Stimulated activated CD8-positive, alpha-beta memory T cell treated with anti-CD3 and anti-CD28 coated beads, Interleukin-4, amount 100 ng/mL, for 24 hours (primary cell): ENCODE measurements at regions not wholly inside any gene's neighbourhood (a gene's known extent, or its start where the extent isn't known, plus 50 kb on each side); places are given as distances from the start of the nearest gene placed in this dataset.

Experiments used
- DNase-seq: peaks from one replicate; pipeline ENCODE4 v3.0.0-alpha.2; 2020; ENCODE audit warnings: low read depth

DNA sequence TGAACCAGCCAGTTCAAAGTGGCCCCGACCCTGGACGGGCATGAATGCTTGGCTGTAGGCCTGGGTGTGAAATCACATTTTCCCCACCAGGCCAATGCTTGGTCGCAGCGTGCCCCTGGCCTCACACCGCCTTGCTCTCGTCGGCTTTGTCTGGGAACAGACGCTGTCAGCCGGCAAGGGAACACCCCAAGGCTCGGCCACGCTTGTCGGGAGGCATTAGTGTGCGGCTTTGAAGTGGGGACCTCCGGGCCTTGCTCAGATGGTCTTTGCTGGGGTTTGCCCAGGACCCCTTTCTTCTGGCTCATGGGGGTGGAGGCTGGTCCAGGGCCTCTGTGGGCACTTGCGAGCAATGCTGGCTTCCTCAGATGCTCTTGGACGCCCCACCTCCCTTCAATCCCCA is 79.1 kb downstream of the INHBB start:
- no peak for DNase-seq

DNA sequence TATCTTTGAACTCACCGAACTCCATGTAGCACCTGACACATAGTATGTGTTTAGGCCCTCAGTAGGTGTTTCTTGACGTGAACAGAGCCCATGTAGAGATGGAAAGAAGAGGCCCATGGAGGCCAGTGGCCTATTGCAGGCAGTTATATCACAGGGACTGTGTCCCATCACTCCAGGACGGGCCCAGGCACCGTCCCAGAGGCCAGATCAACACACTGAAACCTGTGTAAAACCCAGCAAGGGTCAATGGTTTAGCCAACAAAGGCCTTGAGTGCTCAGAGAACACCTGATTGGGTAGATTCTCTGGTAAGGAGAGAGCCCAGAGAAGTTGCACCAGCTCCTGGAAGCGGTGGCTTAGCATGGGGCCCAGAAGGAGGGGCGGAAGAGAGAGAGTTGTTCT is 82.8 kb downstream of the INHBB start:
- DNase-seq = no peak

DNA sequence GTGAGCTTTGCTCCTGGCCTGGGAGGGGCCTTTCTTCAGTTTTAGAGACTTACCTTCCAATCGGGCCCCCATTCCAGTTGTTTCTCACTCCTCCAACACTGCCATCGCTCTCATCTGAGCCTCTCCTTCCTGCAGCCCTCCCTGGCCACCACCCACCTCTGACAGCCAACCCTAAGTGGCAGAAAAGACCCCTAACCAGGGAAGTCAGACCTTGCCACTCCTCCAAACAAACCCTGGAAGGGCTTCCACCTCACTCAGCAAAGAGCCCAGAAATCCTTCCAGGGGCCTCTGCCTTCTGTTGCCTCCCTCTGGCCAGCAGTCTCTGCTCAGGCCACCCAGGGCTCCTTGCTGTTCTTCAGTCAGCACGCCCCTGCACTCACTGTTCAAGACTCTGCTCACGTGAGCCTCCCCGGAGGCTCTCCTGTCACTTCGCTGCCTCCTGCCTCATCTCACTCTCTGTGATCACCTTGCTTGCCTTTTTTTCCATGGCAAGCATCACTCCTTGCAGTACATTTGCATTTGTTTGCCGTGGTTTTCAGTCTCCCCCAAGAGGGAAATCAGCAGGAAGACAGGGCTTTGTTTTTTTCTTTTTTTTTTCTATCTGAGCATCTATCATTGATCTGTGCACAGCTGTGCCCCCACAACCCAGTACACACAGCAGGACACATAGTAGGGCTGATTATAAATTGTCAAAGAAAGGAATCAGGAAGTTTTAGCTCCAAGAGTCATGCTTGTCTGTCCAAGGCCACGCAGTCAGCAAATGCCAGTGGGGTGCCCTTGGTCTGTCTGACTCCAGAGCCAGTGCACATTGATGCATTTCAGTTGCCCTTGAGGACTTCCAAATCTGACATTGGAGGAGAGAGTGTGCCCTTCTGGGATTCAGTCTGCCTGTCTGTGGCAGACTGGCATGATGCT is 83.9 kb downstream of the INHBB start:
- no peak for DNase-seq

DNA sequence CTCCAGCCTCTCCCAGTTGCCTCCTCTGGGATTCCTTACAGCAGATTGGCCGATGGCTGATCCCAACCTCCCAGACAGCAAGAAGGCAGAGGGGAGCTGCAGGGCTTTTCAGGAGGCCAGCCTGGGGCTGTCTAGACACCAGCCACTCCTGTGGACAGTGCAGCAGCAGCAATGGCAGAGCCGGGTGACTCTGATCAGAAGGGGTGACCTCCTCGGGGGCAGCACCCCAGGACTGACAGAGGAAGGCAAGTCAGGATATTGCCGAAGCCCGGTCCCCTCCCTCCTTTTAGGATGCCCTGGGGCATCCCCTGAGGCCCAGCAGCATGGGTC is 84.5 kb downstream of the INHBB start:
- no peak for DNase-seq

DNA sequence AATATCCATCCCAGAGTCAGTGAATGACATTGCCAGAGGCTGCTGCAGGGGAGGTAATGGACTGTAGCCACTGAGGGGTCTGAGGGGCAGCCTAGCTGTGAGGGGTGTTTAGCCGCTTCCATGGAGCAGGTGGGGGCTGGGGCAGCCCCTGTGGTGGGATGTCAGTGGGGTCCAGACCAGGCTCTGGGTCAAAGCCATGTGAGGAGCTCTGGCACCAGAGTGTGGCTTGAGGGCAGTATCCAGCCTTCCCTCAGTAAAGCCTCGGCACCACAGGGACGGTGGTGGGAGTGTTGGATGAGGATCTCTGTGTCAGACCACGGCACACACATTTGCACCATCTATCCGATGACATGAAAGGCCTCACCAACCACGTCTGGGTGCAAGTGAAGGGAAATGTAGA is 85.0 kb downstream of the INHBB start:
- no peak for DNase-seq

DNA sequence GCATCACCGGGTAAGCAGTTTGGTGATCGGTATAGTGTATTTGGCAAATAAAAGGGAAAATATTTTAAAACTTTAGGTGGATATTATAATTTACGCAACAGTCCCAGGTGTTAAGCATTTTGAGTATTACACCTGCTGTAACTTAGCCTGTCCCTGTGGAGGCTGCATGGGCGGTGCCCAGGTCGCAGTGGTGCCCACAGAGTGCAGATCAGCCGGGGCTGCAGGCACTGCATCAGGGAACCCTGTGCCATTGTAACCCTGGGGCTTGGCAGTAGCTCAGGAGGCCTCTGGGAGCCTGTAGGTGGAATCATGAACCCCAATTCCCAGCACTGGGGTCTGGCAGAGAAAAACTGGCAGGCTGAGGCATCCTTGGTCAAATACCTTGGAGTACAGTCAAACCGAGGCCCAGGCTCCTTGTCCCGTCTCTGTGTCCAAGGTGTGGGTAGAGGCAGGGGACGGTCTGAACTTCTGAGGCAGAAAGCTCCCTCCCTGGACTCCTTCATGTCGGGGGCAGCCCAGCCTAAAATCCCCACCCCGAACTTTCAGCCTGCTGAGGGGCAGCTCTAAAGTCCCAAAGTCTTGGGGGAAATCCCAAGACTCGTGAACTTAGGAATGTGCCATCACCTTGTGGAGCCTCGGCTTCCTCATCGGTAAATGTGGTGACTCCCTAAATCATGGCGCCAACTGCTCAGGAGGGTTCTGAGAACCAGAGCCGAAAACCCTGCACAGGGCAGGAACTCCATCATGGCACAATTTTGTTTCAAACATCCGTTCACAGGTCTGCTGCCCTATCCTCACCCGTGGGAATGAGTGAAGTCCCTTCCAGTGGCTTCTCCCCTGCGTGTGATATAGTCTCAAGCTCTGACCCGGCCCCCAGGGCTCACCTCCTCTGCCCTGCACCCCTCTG is 85.7 kb downstream of the INHBB start:
- DNase-seq = no peak

DNA sequence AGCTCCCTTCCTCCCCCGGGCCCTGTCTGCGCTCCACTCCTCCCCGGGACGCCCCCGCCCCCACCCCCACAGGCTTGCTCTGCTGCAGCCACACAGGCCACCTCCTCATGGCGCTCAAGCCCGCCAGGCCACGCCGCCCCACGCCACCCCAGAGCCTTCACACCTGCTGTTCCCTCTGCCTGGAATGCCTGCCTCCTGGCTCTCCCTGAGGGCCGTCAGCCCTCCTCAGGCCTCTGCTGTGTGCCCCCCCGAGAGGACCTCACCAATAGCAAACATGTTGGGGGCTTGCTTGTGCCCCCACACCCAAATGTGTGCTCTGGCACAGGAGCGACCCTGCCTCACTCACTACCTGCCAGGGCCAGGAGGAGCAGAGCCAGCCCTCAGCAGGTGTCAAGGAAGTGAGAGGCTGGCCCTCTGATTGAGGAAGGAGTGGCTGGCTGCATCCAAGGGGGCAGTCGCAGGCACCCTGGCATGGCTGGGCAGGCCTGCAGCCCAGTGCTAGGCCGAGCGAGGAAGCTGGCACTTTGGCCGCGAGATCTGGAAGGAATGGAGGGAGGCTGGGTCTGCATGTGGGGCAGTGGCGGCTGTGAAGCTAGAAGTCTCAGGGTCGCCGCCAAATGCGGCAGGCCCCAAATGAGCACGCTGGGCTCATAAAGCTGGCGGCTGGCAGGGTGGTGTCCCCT is 86.5 kb downstream of the INHBB start:
- no peak for DNase-seq

DNA sequence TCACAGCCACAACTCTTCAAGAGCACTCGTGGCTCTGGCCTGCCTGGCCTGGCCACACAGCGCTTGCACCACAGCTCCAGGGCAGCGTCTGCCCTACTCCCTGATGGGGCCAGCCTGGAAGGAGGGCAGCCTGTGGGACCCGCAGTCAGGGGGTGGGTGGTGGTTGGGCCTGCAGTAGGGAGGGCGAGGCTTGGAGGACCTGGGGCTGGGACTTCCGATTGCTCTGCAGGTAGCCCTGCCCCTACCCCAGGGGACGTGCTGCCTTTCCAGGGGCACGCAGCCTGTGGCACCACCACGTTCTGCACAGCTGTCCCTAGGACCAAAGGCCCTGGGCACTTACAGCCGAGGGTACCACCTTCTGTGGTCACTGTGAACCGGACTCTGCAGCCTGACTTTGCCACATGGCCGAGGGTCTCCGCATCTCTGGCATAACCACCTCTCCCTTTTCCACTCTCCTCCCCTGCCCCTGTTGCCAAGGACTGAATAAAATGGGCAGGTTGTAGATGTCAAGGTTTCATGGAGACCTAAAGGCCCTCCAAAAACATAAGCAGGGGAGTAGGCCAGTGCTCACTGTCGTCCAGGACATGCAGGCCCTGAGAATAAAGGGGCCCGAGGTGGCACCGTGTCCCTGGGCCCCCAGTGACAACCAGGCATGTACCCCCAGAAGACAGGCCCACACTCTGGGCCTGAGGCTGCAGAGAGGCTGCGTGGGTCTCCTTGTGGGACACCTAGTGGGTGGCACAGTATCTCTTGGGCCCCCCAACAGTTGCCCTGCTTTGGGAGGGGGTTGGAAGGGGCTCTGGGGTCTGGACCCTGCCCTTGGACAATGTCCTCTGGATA is 87.3 kb downstream of the INHBB start:
- no peak for DNase-seq

DNA sequence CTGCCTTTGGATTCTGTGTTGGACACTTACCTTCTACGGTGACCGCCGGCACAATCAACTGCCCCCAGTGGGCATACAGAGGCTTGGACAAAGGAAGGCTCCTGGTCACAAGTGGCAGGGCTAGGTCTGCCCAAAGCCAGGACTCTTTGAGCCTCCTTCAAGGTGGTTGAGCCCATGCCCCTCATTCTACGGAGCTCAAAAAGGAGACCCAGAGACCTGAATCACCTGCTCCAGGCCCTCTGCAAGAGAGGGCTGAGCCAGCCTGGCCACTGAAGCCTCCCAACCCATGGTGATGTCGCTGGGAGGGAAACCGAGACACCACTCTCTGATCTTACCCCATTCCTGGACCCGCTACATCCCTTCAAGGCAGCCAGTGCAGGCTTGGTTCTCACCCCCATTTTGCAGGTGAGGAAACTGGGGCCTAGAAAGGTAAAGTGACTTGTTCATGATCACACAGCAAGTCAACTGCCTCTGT is 87.9 kb downstream of the INHBB start:
- no peak for DNase-seq

DNA sequence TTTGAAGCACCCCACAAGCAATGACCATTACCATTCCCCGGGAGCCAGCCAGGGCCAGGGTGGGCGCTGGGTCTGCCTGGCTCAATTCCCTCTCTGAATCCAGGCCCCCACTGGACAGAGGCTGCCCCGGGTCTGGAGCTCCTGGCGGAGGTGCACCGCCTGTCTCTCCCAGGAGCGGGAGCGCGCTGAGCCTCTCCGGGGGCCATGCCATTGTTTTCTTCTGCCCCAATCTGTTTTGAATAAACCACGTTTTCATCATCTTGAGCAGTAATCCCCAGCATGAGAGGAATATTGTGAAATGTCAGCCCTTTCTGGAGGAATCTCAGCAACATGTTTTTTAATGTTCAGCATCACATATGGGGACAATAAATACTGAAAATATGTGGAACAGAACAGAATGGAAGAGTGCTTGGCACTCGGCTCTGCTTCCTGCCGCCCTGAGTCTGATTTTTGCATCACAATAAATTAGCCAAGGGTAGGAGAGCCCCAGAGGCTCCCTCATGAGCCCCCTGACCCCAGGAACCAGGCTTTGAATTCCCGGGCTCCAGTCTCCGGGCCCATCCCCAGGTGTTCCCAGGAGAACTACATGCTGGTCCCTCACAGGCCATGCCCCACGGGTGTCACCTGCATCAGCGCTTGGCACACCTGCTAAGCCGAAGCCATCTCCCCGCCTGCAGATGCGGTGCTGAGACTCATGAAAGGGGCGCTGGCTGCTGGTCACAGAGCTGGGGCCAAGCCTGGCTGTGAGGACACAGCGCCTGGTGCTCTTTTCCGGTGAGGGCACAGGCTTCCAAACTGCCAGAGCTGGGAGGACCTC is 88.8 kb downstream of the INHBB start:
- DNase-seq = no peak

DNA sequence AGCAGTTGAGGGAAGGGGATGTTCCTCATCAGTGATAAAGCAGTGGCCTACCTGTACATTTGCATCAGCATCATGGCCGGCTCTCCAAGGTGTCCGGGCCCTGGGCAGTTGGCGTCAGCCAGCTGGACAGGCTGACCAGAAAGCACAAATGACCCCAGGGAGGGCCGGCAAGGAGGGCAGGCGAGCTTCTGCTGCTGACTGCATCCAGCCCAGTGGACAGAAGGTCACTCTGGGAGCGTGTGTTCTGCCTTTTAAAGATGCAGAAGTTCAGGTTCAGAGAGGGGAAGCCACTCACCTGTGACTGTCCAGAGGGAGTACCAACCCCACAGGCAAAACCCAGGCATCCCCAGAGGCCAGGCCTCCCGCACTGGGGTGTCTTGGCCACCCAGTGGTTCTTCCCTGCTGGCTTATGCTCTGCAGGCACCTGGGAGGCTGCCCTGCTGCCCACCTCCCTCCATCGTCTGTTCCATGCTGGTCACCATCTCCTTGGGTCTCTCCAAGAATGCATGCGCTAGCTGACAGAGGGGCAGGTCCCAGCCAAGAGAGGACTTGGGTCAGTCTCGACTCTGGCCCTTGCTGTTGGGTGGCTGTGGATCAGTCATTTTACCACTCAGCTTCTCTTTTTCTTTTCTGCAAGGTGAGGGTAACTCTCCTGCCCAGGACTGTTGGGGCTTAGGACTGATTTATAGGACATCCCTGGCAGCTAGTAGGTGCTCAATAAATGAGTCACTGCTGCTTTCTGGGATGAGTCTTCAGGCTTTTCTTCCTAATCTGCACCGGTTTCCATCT is 89.9 kb downstream of the INHBB start:
- DNase-seq = no peak

DNA sequence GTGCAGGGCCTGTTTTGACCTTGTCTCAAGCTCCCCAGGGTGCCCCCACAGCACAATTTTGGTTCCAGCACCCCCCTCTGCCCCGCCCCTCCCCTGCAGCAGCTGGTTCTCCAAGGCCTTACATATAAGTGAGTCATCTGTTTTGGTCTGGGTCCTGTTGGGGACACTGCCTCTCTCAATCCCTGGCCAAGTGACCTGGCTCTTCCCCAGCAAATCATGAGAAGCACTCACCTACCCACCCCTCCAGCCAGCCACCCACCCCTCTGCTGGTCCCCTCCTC is 90.5 kb downstream of the INHBB start:
- DNase-seq = no peak

DNA sequence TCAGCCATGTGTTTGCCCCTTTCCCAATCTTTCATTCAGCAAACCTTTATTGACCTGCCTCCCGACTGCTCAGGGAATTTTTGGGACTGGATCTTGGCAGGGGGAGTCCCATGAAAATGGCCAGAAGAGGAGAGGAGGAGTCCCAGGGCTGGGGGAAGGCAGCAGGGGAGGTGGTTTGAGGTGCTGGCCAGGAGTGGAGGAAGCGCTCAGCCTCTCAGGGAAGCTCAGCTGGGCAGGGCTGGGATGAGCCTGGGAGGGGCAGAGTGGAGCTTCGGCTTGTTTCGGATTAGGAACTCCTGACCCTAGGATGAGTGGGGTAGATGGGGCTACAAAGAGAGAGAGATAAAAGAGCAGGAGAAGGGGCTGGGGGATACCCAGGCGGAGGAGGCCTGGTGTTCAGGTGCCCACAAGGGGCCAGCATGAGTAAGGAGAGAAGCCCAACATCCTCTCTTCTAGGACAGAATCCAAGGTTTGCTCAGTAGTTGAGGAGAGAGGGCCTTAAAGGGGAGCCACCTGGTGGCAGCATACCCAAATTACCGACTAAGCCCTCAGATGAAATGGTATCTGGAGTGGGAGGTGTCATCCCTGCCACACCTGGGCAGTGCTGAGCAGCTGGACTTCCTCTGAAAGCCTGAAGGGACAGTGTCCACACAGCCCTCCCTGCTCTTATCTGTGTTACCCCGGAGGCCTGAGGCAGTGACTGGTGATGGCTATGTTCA is 91.1 kb downstream of the INHBB start:
- no peak for DNase-seq

DNA sequence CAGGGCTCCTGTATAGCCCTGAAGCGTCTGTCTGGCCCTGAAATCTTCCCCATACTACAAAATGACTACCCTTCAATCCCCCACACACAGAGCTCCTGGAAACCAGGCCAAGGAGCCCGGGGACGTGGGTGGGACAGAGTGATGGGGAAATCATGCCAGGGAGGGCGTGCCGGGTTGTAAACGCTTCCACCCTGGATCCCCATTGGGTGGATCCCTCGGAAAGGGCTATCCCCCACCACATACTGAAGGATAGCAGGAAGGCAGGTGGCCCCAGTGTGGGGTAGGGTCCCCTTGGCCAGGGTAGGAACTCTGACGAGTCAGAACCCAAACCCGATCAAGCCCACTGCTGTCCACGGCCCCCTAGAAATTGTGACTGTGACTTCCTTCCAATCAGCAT is 91.7 kb downstream of the INHBB start:
- no peak for DNase-seq

DNA sequence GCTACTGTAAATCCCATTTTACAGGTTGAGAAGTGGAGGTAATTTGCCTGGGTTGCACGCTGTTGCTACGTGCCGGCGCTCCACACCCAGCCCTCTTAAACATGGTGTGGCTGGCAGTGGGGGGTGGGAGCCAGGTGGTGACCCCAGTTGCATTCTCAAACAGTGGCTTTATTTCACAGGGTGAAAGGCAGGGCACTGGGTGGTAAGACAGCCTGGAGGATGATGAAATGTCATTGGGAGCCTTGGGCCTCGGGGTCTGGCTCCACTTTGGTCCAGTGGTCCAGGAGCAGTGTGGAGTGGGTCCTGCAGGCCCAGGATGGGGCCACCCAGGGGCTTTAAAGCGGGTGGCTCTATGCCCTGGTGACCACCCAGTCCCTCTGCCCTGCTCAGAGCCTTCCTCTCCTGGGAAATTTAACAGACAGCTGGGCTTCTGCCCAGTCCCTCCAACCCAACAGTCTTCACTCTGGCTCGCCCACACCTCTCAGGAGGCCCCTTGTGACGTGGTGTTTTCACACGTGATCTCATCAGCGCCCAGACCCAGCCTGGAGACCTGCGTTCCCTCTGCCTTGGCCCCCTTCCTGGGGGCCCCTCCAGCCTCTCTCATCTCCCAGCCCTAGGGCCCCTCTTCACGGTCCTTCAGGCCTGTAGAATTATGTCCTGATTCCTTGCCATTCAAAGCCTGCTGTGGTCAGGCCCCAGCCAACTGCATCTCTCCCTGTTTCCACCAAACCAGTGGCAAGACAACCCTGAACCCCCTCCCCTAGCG is 92.5 kb downstream of the INHBB start:
- DNase-seq = no peak

DNA sequence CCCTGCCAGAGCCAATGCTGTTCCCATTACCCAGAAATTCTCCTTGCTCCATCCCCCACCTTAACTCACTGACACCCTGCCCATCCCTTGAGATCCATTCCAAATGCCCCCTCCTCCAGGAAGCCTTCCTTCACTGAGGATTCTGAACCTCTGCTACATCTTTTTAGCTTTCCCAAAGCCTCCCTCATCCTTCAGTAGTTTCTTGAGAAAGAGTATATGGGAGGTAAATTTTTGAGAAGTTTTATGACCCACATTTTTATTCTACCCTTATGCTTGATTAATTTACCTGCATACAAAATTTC is 93.1 kb downstream of the INHBB start:
- DNase-seq = no peak

DNA sequence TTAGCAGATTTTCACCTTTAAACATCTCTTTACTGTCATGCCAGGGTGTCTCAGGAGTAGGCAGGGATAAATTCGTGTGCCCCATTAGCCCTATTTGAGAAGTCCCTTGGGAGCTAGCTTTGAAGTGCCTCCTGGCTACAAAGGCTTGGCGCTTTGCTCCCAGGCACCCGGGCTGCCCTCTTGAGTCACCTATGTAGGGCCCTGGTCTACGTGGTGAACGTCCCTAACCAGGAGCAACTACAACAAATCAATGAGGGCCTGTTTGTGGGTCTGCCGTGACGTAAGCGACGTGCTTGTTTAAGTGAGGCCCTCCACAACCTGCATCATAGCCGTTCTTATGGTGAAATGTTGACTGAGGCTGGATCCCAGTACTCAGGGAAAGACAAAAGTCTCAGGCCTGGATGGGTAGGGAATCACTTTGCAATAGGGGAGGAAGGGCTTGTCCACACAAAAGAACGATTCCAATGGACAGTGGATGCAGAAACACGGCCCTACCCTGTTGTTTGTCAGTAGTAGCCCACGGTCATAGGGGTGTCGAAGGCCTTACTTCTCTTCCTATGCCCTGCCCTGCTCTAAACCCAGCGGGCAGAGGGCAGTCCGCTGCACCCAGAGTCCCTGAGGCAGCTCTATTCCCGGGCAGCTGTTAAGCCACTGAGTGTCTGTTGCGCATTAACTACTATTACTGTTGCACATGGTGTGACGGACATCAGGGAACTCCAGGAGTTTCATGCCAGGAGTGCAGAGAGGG is 93.9 kb downstream of the INHBB start:
- DNase-seq = no peak
